DOHH2 (cell line): ENCODE measurements at regions not wholly inside any gene's neighbourhood (a gene's known extent, or its start where the extent isn't known, plus 50 kb on each side); places are given as distances from the start of the nearest gene placed in this dataset.

Experiments used
- EZH2phosphoT487 ChIP-seq: fragments of 200-600 bp; sonication (generic); IDR thresholded peaks from 2 replicates; pipeline ENCODE4 v1.6.1; 2017; ENCODE audit warnings: borderline replicate concordance, mild to moderate bottlenecking, antibody characterized with exemption, low read length, moderate library complexity, mixed read lengths
- TF ChIP-seq, protein P1 (sequence below): fragments of 200-600 bp; sonication (generic); IDR thresholded peaks from one replicate; pipeline ENCODE4 v1.5.1; 2014; ENCODE audit warnings: antibody characterized with exemption, mild to moderate bottlenecking, low read depth, low read length; ENCODE audit not compliant: poor library complexity, severe bottlenecking

DNA sequence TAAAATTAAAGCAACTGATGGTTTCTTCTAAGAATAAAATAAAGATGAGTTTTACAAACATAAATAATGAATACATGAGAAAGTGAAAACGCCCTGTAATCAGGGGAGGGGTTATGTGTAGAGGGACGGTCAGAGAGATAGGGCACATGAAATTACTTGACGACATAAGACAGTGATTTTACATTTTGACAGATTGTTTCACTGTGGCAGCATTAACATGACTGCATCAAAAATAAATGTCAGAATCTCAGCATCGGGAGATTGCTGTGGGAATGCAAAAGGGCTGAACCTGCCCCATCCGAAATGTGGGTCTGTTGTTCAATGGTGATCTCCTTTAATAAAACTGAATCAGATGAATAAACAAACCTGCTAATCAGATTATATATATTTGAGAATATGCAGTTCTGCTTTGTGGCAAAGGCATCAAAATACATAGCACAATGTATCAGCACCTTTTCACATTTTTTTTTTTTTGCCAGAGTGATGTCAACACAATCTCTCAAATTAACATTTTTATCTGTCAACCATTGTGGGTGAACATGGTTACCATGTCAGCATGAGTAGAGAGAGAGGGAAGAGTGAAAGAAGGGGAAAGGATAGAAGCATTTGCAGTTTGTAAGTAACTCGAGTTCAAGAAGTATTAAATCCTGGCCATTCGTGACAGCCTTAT is 177.1 kb upstream of the MAN1A1 start:
- TF ChIP-seq, protein P1, sequence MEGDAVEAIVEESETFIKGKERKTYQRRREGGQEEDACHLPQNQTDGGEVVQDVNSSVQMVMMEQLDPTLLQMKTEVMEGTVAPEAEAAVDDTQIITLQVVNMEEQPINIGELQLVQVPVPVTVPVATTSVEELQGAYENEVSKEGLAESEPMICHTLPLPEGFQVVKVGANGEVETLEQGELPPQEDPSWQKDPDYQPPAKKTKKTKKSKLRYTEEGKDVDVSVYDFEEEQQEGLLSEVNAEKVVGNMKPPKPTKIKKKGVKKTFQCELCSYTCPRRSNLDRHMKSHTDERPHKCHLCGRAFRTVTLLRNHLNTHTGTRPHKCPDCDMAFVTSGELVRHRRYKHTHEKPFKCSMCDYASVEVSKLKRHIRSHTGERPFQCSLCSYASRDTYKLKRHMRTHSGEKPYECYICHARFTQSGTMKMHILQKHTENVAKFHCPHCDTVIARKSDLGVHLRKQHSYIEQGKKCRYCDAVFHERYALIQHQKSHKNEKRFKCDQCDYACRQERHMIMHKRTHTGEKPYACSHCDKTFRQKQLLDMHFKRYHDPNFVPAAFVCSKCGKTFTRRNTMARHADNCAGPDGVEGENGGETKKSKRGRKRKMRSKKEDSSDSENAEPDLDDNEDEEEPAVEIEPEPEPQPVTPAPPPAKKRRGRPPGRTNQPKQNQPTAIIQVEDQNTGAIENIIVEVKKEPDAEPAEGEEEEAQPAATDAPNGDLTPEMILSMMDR: no peak
- TF ChIP-seq EZH2phosphoT487: no peak
